ENCODE measurements at regions not wholly inside any gene's neighbourhood (a gene's known extent, or its start where the extent isn't known, plus 50 kb on each side); places are given as distances from the start of the nearest gene placed in this dataset.

DNA sequence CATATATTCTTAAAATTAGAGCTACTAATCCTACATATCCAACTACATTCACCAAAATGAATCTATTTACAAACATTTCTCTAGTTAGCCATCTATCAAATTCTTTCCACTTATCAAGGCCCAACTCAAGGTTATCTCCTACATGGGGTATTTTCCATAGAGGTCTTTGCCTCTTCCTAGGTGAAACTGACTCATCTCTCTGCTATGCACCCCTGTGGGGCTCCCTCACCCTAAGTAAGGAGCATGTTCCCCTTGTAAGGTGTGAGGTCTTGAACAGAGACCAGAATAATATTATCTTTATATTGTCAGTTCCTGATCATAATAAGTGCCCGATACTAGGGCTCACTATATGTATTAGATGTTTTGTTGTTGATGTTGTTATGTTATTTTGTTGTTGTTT lies 74.6 kb upstream of the TSC22D2 start:
- H3K79me2 ChIP-seq (ENCODE audit: insufficient read depth, low read length), result no peaks in the 10 kb centered on the region
- H3K27me3 ChIP-seq (ENCODE audit: low read length), result no peaks in the 10 kb centered on the region
- H3K4me3 ChIP-seq (ENCODE audit: insufficient read depth, low read length, poor library complexity, severe bottlenecking), result no peak overlapping the region
- H2AFZ ChIP-seq (ENCODE audit: low read depth, low read length, severe bottlenecking), result no peak overlapping the region
- H3K9me3 ChIP-seq (ENCODE audit: insufficient read depth, low read length), result no peaks in the 10 kb centered on the region
- no peaks in the 10 kb centered on the region for H4K20me1 ChIP-seq (ENCODE audit: low read depth, low read length)
- H3K36me3 ChIP-seq (ENCODE audit: low read length), result no peaks in the 10 kb centered on the region
- H3K9ac ChIP-seq (ENCODE audit: low read length), result no peak overlapping the region
- no peak overlapping the region for H3K27ac ChIP-seq (ENCODE audit: low read depth, low read length)
- H3K4me2 ChIP-seq (ENCODE audit: low read depth, low read length, poor library complexity, severe bottlenecking), result no peak overlapping the region
- no peaks in the 10 kb centered on the region for H3K9me2 ChIP-seq (replicated peaks; ENCODE audit: insufficient read depth, low read length)
- TF ChIP-seq EZH2phosphoT487 (conservative IDR thresholded peaks at IDR 0.05; ENCODE audit: low read length), result no peak
- TF ChIP-seq, protein P1, sequence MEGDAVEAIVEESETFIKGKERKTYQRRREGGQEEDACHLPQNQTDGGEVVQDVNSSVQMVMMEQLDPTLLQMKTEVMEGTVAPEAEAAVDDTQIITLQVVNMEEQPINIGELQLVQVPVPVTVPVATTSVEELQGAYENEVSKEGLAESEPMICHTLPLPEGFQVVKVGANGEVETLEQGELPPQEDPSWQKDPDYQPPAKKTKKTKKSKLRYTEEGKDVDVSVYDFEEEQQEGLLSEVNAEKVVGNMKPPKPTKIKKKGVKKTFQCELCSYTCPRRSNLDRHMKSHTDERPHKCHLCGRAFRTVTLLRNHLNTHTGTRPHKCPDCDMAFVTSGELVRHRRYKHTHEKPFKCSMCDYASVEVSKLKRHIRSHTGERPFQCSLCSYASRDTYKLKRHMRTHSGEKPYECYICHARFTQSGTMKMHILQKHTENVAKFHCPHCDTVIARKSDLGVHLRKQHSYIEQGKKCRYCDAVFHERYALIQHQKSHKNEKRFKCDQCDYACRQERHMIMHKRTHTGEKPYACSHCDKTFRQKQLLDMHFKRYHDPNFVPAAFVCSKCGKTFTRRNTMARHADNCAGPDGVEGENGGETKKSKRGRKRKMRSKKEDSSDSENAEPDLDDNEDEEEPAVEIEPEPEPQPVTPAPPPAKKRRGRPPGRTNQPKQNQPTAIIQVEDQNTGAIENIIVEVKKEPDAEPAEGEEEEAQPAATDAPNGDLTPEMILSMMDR (IDR thresholded peaks at IDR 0.05; ENCODE audit: insufficient read depth, low read length, poor library complexity, severe bottlenecking), result no peak
- H3F3A ChIP-seq (ENCODE audit: insufficient read depth), result no peaks in the 10 kb centered on the region

DNA sequence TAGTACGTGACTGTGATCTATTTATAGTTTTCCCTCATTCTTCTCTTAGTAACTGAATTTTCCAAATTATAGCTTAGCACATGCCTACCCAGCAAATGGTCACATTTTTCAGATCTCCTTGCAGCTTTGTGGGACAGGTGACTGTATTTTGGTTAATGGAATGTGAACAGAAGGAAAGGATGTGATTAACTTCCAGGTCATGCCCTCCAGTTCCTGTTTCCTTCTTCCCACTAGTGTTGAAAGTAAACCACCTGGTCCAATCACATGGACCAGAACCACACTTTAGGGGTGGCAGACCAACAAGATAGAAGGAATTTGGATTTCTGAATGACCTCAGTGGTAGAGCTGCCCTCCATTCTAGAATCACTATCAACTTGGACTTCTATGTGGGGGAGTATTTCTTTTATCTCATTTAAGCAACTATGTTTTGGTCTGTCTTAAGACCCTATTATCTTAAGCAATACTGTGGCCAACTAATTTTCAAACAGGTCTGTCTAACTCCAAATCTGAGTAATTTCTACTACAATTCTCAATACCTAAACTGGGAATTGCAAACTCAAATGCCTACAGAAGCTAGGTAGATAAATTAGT lies 76.0 kb upstream of the TSC22D2 start:
- H3K9me2 ChIP-seq (replicated peaks; ENCODE audit: insufficient read depth, low read length), result no peaks in the 10 kb centered on the region

DNA sequence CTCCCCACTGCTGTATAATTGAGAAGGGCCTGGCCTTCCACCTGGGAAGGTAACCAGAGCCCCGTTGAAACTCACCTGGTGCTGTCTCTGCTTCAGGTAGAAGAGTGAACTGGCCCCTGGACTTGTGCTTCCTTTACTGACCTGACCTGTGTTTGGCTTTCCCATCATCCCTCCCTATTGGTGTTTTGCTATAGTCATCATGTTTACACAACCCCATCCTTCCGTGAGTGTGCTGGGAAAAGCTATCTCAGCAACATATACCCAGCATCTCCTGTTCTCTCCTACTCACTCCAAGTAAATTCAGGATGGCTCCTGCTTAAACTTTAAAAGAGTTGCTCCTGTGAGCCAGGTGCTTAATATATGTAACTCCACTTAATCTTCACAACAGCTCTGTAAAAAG lies 77.2 kb upstream of the TSC22D2 start:
- no peak overlapping the region for H2AFZ ChIP-seq (ENCODE audit: low read depth, low read length, severe bottlenecking)
- H3K27me3 ChIP-seq (ENCODE audit: low read length), result no peaks in the 10 kb centered on the region
- H3K4me3 ChIP-seq (ENCODE audit: insufficient read depth, low read length, poor library complexity, severe bottlenecking), result no peak overlapping the region
- H3K27ac ChIP-seq (ENCODE audit: low read depth, low read length), result no peak overlapping the region
- H3K9ac ChIP-seq (ENCODE audit: low read length), result no peak overlapping the region
- H4K20me1 ChIP-seq (ENCODE audit: low read depth, low read length), result no peaks in the 10 kb centered on the region
- no peaks in the 10 kb centered on the region for H3F3A ChIP-seq (ENCODE audit: insufficient read depth)
- no peaks in the 10 kb centered on the region for H3K36me3 ChIP-seq (ENCODE audit: low read length)
- TF ChIP-seq, protein P1 (IDR thresholded peaks at IDR 0.05; ENCODE audit: insufficient read depth, low read length, poor library complexity, severe bottlenecking), result no peak
- TF ChIP-seq EZH2phosphoT487 (conservative IDR thresholded peaks at IDR 0.05; ENCODE audit: low read length), result no peak
- H3K9me2 ChIP-seq (replicated peaks; ENCODE audit: insufficient read depth, low read length), result no peaks in the 10 kb centered on the region
- H3K4me2 ChIP-seq (ENCODE audit: low read depth, low read length, poor library complexity, severe bottlenecking), result no peak overlapping the region
- no peaks in the 10 kb centered on the region for H3K9me3 ChIP-seq (ENCODE audit: insufficient read depth, low read length)
- no peaks in the 10 kb centered on the region for H3K79me2 ChIP-seq (ENCODE audit: insufficient read depth, low read length)

More for the DNA sequence above, 76.0 kb upstream of the TSC22D2 start:
- TF ChIP-seq EZH2phosphoT487 (conservative IDR thresholded peaks at IDR 0.05; ENCODE audit: low read length), result no peak
- TF ChIP-seq, protein P1 (IDR thresholded peaks at IDR 0.05; ENCODE audit: insufficient read depth, low read length, poor library complexity, severe bottlenecking), result no peak
- Histone ChIP-seq H3K9me3 (ENCODE audit: insufficient read depth, low read length) (no peaks in the 10 kb centered on the region), H3K27me3 (ENCODE audit: low read length) (no peaks in the 10 kb centered on the region), H3K27ac (ENCODE audit: low read depth, low read length) (no peak overlapping the region), H3K4me2 (ENCODE audit: low read depth, low read length, poor library complexity, severe bottlenecking) (no peak overlapping the region), H3K4me3 (ENCODE audit: insufficient read depth, low read length, poor library complexity, severe bottlenecking) (no peak overlapping the region), H3K79me2 (ENCODE audit: insufficient read depth, low read length) (no peaks in the 10 kb centered on the region), H3K36me3 (ENCODE audit: low read length) (no peaks in the 10 kb centered on the region), H2AFZ (ENCODE audit: low read depth, low read length, severe bottlenecking) (no peak overlapping the region), H4K20me1 (ENCODE audit: low read depth, low read length) (no peaks in the 10 kb centered on the region), H3F3A (ENCODE audit: insufficient read depth) (no peaks in the 10 kb centered on the region), H3K9ac (ENCODE audit: low read length) (no peak overlapping the region)
